HepG2 (cell line): ENCODE measurements at regions not wholly inside any gene's neighbourhood (a gene's known extent, or its start where the extent isn't known, plus 50 kb on each side); places are given as distances from the start of the nearest gene placed in this dataset.

Experiments
- BHLHE40 ChIP-seq: IDR thresholded peaks from 2 replicates; pipeline ENCODE4 v1.6.1; 2011; ENCODE audit warnings: low read length, improper control_type of control experiment
- CCAR2 ChIP-seq: fragments of 200-400 bp; formaldehyde crosslinking; optimal IDR thresholded peaks from 2 replicates; pipeline ENCODE3; 2018; ENCODE audit warnings: low read depth, mild to moderate bottlenecking, low read length, moderate library complexity
- GABPB1 ChIP-seq: IDR thresholded peaks from 2 replicates; pipeline ENCODE4 v1.6.1; 2016; ENCODE audit warnings: mild to moderate bottlenecking, missing genetic modification reagents, moderate library complexity, missing compliant biosample characterization
- NFAT5 ChIP-seq: sonication (generic); formaldehyde crosslinking; IDR thresholded peaks from 2 replicates; pipeline ENCODE4 v1.4.0; 2020; ENCODE audit warnings: missing genetic modification reagents
- ZNF225 ChIP-seq: sonication (generic); formaldehyde crosslinking; IDR thresholded peaks from 2 replicates; pipeline ENCODE4 v1.4.0; 2020; ENCODE audit warnings: mild to moderate bottlenecking, missing genetic modification reagents

GRCh38 chr9:120294003-120294402 lies 286.0 kb downstream of the CDK5RAP2 start:
- TF ChIP-seq NFAT5 (no peak), ZNF225 (CRISPR knock-in tag) (no peak), GABPB1 (CRISPR knock-in tag) (no peak), BHLHE40 (no peak), CCAR2 (no peak)
